Smooth muscle cell (in vitro differentiated cells): ENCODE measurements at regions not wholly inside any gene's neighbourhood (a gene's known extent, or its start where the extent isn't known, plus 50 kb on each side); places are given as distances from the start of the nearest gene placed in this dataset.

ENCODE experiments used
- DNase-seq: peaks from one replicate; lab custom pipeline; 2025; ENCODE audit not compliant: unreplicated experiment; lab: John Stamatoyannopoulos, UW
- H2AFZ ChIP-seq: fragments of 200-600 bp; sonication (generic); 2 replicates; pipeline ENCODE4 v1.6.0; 2016; ENCODE audit warnings: antibody characterized with exemption, low read depth, mild to moderate bottlenecking
- H3F3A ChIP-seq: fragments of 200-600 bp; sonication (generic); 2 replicates; pipeline ENCODE4 v1.6.0; 2017; ENCODE audit warnings: antibody characterized with exemption, low read depth
- H3K27ac ChIP-seq: fragments of 200-600 bp; sonication (generic); 2 replicates; pipeline ENCODE4 v1.5.1; 2016; ENCODE audit warnings: low read depth, mild to moderate bottlenecking
- H3K27me3 ChIP-seq: fragments of 200-600 bp; sonication (generic); 2 replicates; pipeline ENCODE4 v1.6.1; 2016; ENCODE audit warnings: low read depth, mild to moderate bottlenecking
- H3K36me3 ChIP-seq: fragments of 200-600 bp; sonication (generic); 2 replicates; pipeline ENCODE4 v1.5.1; 2016; ENCODE audit warnings: low read depth
- H3K4me1 ChIP-seq: fragments of 200-600 bp; sonication (generic); 2 replicates; pipeline ENCODE4 v1.5.1; 2016; ENCODE audit warnings: low read depth
- H3K4me2 ChIP-seq: fragments of 200-600 bp; sonication (generic); 2 replicates; pipeline ENCODE4 v1.6.0; 2016; ENCODE audit warnings: mild to moderate bottlenecking
- H3K4me3 ChIP-seq: fragments of 200-600 bp; sonication (generic); 2 replicates; pipeline ENCODE4 v1.5.1; 2016; ENCODE audit warnings: mild to moderate bottlenecking
- H3K79me2 ChIP-seq: fragments of 200-600 bp; sonication (generic); 2 replicates; pipeline ENCODE4 v1.6.0; 2016; ENCODE audit warnings: low read depth, mild to moderate bottlenecking
- H3K9ac ChIP-seq: fragments of 200-600 bp; sonication (generic); 2 replicates; pipeline ENCODE4 v1.6.0; 2016; ENCODE audit warnings: low read depth
- H3K9me3 ChIP-seq: fragments of 200-600 bp; sonication (generic); replicated peaks from 2 replicates; pipeline ENCODE4 v1.5.1; 2016; ENCODE audit warnings: low read depth
- H4K20me1 ChIP-seq: fragments of 200-600 bp; sonication (generic); 2 replicates; pipeline ENCODE4 v1.6.0; 2016; ENCODE audit warnings: low read depth
- WGBS: methylation state at CpG from one replicate; pipeline ENCODE4 v1.1.7; 2016; ENCODE audit warnings: low lambda C conversion rate; 5-methylcytosine and 5-hydroxymethylcytosine counted together
- TF ChIP-seq, protein P1 (sequence below): fragments of 200-600 bp; sonication (generic); IDR thresholded peaks from 2 replicates; pipeline ENCODE4 v1.5.1; 2017; ENCODE audit warnings: borderline replicate concordance, mild to moderate bottlenecking, antibody characterized with exemption; ENCODE audit not compliant: insufficient read depth, poor library complexity, severe bottlenecking

DNA sequence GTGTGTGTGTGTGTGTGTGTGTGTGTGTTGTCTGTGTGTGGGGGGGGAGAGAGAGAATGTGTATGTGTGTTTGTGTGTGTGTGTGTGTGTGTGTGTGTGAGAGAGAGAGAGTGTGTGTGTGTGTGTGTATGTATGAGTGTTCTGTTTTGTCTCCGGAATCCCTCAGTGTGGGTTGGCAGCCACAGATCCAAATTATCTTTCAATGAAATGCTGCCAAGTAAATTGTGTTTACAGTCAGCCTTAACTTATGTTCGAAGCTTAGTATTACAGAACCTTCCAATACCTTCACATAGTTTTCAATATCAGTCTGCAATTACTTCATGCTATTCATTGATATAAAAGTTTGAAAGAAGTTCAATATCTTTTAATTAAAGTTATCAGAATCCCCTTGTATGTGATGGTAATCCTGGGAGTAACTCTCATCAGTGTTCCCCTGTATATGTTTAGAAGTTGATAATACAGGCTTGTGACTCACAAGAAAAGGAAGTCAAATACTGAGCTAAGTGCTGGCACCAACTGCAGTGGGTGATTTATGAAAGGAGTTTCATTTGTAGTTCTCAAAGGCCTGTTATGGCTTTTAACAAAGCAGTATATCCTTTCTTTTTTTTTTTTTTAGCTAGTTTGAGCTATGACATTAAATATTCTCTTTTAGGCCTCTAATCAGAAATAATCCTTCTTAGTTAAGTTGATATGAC is 51.6 kb upstream of the HTR2C start:
- no peaks in the 10 kb centered on the region for H3F3A ChIP-seq
- H3K9ac ChIP-seq, result no peak overlapping the region
- no peaks in the 10 kb centered on the region for H4K20me1 ChIP-seq
- H3K4me2 ChIP-seq, result peak overlapping the region; percentile 70
- H3K9me3 ChIP-seq, result no peaks in the 10 kb centered on the region
- TF ChIP-seq, protein P1, sequence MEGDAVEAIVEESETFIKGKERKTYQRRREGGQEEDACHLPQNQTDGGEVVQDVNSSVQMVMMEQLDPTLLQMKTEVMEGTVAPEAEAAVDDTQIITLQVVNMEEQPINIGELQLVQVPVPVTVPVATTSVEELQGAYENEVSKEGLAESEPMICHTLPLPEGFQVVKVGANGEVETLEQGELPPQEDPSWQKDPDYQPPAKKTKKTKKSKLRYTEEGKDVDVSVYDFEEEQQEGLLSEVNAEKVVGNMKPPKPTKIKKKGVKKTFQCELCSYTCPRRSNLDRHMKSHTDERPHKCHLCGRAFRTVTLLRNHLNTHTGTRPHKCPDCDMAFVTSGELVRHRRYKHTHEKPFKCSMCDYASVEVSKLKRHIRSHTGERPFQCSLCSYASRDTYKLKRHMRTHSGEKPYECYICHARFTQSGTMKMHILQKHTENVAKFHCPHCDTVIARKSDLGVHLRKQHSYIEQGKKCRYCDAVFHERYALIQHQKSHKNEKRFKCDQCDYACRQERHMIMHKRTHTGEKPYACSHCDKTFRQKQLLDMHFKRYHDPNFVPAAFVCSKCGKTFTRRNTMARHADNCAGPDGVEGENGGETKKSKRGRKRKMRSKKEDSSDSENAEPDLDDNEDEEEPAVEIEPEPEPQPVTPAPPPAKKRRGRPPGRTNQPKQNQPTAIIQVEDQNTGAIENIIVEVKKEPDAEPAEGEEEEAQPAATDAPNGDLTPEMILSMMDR, result no peak
- H3K79me2 ChIP-seq, result no peaks in the 10 kb centered on the region
- H3K27ac ChIP-seq, result peak overlapping the region; percentile 51
- no peak overlapping the region for H2AFZ ChIP-seq
- WGBS, result 10% methylated on average over 2 of the region's 2 CpGs
- H3K27me3 ChIP-seq, result no peaks in the 10 kb centered on the region
- H3K36me3 ChIP-seq, result no peaks in the 10 kb centered on the region
- DNase-seq, result no peak
- H3K4me1 ChIP-seq, result no peaks in the 10 kb centered on the region
- H3K4me3 ChIP-seq, result peak overlapping the region; percentile 19
